Tibial nerve (tissue), 3 donors: ENCODE measurements at regions not wholly inside any gene's neighbourhood (a gene's known extent, or its start where the extent isn't known, plus 50 kb on each side); places are given as distances from the start of the nearest gene placed in this dataset.

ENCODE experiments used
- POLR2A ChIP-seq, 2 donors: fragments of 450-650 bp; IDR thresholded peaks; one replicate each; pipeline ENCODE4 v1.6.1; 2017; ENCODE audit warnings: antibody characterized with exemption in 2 of 2, mild to moderate bottlenecking in 2 of 2, moderate library complexity in 2 of 2
- TF ChIP-seq, protein P1 (sequence below), 5 experiments: fragments of 200-600 bp in 3 of 5; fragments of 450-650 bp in 2 of 5; sonication (generic) in 3 of 5; IDR thresholded peaks; one replicate each; pipeline ENCODE4 v1.5.1; 2016 to 2019; ENCODE audit warnings: antibody characterized with exemption in 5 of 5, mild to moderate bottlenecking in 3 of 5, moderate library complexity in 2 of 5

DNA sequence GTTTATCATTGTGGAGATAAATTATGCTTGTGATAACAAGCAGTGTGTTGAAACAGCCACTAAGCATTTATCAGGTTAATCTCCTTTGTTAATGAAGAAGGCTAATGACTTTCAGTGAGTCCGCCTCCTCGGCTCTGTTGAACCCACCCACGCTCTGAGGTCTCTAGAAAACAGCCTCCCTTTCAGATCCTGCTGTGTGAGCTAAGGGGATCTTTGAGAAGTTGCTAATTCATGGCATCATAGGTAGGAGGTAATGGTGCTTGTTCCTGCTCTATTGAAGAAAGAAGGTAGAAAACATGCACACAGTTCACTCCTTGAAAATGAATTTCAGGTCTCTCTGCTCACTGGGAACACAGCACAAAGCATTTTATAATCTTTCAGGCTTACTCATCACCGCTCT, 483.9 kb downstream of the AACS start:
- no peak for TF ChIP-seq POLR2A (IDR thresholded peaks at IDR 0.05)
- TF ChIP-seq, protein P1, sequence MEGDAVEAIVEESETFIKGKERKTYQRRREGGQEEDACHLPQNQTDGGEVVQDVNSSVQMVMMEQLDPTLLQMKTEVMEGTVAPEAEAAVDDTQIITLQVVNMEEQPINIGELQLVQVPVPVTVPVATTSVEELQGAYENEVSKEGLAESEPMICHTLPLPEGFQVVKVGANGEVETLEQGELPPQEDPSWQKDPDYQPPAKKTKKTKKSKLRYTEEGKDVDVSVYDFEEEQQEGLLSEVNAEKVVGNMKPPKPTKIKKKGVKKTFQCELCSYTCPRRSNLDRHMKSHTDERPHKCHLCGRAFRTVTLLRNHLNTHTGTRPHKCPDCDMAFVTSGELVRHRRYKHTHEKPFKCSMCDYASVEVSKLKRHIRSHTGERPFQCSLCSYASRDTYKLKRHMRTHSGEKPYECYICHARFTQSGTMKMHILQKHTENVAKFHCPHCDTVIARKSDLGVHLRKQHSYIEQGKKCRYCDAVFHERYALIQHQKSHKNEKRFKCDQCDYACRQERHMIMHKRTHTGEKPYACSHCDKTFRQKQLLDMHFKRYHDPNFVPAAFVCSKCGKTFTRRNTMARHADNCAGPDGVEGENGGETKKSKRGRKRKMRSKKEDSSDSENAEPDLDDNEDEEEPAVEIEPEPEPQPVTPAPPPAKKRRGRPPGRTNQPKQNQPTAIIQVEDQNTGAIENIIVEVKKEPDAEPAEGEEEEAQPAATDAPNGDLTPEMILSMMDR (IDR thresholded peaks at IDR 0.05), result no peak
